NCI-H748 (cell line): ENCODE measurements at regions not wholly inside any gene's neighbourhood (a gene's known extent, or its start where the extent isn't known, plus 50 kb on each side); places are given as distances from the start of the nearest gene placed in this dataset.
"Not testable (repeated sequence)": the region's sequence is repeated elsewhere in the genome, so short reads cannot be mapped to it uniquely, and the experiment has no call there.

Source experiments
- DNase-seq: peaks from one replicate; lab custom pipeline; 2025; ENCODE audit not compliant: unreplicated experiment; lab: John Stamatoyannopoulos, UW

DNA sequence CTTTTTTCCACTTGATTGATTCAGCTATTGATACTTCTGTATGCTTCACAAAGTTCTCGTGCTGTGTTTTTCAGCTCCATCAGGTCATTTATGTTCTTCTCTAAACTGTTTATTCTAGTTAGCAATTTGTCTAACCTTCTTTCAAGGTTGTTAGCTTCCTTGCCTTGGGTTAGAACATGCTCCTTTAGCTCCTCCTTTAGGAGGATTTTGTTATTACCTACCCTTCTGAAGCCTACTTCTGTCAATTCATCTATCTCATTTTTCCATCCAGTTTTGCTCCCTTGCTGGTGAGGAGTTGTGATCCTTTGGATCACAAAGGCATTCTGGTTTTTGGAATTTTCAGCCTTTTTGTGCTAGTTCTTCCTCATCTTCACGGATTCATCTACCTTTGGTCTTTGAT, 344.7 kb upstream of the CLEC14A start:
- peak; percentile 41 for DNase-seq

DNA sequence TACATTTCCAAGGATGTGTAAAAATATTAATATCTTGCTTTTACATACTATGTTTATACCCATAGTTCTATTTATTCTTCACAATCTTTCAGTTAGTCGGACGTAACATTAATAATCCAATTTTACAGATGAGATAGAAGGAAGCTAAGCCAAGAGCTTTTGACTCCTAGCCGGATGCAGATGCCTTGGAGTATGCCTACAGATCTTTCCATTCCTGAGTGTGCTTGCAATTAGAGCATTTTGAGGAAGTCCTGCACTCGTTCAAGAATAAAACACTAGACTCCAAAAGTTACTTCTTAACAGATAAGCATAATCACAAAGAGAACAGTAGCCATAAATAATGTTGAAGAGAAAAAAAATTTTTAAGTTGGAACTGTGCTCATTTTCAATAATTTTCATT, 337.6 kb upstream of the CLEC14A start:
- no peak for DNase-seq

DNA sequence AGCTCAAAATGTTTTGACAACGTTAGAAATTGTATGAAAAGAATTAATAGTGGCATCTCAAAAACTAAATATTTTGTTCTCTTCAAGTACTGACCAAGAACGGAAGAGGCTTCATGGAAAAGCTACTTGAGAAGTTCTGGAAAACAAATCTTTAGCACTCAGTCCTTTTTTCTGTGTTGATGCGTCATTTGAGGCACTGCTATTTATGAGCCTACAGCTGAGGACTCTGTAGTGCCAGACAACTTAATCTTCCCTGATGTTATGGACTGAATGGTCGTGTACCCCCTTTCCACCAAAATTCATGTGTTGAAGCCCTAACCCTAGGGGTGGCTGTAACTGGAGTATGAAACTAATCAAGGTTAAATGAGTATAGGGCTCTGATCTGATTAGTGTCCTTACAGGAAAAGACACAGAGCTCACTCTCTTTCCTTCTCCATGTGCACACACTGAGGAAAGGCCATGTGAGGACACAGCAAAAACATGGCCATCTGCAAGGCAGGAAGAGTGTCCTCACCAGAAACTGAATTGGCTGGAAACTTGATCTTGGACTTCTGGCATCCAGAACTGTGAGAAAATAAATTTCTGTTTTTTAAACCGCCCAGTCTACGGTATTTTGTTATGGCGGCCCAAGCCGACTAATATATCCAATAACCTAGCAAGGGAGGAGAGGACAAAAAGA, 337.0 kb upstream of the CLEC14A start:
- no peak for DNase-seq

DNA sequence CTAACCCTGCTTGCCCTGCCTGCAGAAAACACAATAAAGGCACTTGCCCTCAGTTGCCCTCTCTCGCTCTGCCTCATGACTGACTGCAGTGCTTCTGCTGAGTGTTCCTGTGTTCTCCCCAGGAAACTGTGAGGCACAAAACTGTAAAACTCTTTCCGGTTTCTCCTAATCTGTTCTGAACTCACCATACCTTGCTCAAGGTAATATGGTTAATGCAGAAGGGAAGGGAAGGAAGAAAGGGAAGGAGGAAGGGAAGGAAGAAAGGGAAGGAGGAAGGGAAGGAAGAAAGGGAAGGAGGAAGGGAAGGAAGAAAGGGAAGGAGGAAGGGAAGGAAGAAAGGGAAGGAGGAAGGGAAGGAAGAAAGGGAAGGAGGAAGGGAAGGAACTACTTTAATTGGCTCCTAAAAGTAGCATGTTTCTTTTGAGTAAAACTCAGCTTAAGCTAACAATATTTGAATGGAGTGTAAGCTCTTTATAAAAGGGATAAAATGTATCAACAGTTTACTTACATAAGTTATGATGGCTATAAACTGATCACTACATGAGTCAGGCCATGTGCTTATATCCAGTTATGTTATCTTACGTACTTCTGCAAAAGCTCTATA, 334.0 kb upstream of the CLEC14A start:
- DNase-seq = no peak

DNA sequence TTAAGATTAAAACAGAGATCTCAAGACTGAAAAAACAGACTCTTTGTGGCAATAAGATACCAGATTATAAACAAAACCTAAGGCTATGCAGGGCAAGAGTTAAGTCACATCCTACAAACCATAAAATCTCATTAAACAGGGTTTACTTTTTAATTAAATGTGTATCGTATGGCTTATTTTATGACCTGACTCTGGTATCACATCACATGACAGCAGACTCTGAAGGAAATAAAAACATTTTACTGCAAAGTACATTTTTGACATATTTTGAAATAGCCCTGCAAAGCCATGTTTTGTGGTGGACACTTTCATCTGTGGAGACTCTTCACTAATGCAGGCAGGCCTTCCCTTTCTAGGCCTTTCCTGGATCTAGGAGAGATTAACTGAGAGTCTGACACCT, 327.6 kb upstream of the CLEC14A start:
- no peak for DNase-seq

DNA sequence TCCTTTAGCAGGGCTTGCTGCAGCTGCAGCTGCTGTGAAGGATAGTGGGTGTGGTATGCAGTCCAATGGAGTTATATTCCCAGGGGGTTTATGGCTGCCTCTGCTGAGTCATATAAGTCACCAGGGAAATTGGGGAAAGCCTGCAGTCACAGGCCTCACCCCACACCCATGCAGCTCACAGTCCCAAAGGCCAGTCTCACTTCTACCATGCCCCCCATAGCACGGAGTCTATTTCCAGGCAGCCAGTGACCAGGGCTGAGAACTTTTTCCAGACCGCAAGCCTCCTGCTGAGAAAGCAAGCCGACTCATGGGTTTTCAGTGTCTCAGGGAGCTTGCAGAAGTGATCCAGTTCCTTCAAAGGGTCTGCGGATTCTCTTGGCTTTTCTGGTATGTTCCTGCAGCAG, 322.4 kb upstream of the CLEC14A start:
- no peak for DNase-seq

DNA sequence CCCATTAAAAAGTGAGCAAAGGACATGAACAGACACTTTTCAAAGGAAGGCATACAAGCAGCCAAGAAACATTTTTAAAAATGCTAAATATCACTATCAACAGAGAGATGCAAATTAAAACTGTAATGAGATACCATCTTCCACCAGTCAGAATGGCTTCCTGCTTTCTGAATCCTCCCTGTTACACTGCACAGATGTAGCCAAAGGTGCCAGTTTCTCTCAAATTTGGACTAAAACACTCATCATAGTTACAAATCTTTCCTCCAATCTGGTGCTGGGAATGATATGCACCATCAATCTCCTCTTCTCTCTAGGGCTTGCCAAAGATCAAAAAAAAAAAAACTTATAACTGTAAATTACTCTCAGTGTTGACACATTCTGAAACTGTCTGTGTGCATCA, 311.8 kb upstream of the CLEC14A start:
- no peak for DNase-seq

DNA sequence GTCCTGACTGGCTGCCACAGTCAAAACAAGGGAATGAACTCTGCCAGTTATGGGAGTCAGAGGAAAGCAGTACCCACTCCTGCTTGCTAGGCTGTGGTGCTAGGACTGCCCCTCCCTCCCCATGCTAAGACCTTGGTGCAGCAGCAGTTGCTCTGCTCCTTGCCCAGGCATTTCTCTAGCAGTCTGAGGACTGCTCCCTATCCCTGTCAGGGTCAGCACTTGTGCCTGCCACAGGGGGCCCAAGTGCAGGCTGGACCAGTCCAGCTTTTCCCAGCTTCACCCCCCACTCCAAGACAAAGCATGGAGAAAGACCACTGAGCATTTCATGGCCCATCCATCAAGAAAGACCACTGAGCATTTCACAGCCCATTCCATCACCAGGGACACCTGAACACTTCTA, 305.8 kb upstream of the CLEC14A start:
- no peak for DNase-seq

DNA sequence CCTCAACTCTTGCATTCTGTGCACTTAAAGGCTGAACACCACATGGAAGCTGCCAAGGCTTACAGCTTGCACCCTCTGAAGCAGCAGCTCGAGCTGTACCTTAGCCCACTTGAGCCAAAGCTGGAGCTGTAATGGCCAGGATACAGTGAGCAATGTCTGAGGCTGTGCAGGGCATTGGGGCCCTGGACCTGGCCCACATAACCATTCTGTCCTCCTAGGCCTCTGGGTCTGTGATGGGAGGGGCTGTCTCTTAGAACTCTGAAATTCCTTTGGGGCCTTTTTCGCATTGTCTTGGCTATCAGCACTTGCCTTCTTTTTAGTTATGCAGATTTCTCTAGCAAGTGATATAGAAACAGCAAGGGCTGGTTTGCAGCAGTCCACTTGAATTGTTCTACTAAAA, 303.8 kb upstream of the CLEC14A start:
- no peak for DNase-seq

DNA sequence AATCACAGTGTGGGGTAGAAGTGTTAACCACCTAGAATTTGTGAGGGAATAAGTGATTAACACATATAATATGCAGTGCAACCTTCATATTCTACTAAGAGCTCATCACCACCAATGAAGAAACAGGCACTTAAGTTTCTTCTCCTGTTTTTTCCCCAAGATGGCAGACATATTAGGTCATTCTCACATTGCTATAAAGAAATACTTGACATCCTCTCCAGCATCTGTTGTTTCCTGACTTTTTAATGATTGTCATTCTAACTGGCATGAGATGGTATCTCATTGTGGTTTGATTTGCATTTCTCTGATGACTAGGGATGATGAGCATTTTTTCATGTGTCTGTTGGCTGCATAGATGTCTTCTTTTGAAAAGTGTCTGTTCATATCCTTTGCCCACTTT, 301.5 kb upstream of the CLEC14A start:
- DNase-seq = not testable (repeated sequence)

DNA sequence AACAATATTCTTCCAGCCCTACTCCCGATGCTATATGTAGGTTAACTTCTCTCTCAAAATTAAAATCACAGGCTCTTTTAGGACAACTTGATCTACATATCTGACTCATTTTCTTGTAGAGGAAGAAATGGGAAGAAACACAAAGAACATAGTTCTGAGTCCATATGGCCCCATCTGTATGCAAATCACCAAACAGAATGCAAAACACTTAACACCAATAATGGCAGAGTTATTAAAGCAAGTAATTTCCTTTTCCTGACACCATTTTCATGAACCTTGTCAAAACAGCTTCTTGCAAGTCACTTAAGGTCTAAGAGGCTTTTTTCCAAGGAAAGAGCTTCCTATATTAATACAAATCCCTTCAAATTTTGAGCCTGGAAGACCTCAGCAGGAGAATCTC, 300.4 kb upstream of the CLEC14A start:
- DNase-seq = no peak

DNA sequence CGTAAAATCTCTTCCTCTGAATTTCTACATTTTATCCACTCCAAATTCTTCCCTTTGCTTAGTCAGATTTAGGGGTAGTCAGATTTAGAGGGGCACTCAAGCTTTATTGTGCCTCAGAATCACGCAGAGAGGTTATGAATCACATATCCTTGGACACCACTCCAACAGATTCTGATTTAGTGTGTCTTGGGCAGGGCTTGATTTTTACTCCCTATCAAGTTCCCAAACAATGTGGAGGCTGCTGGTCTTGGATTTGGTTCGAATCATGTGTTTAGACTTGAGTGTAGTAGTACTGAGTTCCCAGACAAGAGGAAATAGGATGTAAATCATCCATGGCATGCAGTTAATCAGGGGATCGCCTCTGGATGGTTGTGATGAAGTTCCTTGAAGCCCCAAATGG, 298.1 kb upstream of the CLEC14A start:
- DNase-seq = no peak

DNA sequence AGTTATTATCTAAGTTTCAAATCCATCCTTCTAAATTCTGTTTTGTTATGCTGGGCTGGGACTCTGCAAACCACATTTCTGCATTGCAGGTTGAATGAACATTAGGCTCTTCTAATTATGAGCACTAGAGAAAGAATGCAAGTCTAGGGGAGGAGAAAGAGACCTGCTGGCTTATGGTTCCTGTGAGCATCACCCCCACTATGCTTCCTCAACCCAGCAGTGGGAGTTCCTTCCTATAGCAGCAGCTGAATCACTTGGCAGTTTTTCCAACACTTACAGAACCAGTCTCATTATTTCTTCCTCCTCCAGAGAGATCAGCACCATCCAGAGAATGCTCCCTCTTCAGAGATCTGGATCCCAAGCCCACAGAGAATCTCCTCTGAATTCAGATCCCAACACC, 297.7 kb upstream of the CLEC14A start:
- no peak for DNase-seq

DNA sequence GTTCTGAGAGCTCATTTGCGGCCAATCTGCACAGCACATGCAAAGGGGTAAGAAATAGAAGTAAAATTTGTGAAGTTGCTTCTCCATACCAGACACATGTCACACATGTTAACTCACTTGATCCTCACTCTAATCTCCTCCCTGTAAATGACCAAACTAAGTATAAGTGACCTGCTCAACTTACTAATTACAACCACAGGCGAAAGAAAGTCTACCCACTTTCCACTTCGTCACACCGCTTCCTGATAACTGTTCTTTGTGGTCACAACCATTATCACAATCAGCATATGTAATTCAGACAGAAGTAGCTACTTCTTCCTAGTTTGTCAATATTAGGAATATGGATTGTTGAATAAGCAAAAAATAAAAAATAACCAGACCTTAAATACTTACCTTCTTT, 293.7 kb upstream of the CLEC14A start:
- no peak for DNase-seq

DNA sequence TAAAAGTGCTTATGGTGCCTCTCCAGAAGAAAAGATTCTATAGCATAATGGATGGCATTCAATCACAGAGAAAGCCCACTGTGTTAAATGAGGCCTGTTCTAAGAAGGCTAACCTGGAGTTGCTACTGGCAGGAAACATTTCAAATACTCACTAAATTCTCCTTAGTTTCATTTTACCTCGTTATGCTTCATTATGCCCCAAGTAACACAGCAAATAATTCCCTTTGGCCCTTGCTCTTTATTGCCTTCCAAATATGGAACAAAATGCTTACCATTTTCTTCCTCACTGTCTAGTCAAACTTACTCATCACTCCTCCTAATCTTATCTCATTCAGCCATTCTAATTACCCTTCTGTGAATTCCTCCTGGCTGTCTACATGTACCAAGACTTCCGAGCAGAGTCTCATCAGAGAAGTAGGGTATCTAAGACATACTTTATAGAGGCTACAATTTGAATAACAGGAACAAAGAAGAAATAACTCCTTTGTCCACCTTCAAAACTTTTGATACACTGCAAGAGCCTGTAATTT, 292.1 kb upstream of the CLEC14A start:
- no peak for DNase-seq

DNA sequence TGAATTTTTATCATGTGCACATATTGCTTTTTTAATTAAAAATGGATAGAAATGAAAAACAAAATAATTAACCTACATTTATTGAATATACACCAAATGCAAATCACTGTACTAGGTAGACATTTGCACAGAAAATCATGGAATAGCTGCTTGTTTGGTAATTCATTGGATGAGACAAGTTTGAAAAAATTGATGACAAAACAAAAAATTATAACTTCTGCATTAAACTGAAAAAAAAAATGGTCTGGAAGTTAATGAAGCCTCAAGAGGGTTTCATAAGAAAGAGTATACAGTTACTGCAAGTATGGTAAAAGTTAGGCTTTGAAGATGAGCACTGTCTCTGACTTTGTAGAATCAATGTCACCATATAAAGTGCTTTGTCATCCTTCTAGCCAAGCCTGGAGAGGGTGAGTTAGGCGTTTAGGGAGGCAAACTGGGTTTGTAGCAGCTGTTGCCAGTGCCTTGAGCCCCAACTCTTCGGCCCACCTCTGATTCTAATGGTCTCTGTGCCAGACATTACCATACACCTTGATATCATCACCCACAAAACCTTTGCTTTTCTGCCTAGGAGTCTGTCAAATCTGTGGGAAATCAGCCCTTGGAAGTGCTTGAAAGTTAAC, 291.1 kb upstream of the CLEC14A start:
- no peak for DNase-seq

DNA sequence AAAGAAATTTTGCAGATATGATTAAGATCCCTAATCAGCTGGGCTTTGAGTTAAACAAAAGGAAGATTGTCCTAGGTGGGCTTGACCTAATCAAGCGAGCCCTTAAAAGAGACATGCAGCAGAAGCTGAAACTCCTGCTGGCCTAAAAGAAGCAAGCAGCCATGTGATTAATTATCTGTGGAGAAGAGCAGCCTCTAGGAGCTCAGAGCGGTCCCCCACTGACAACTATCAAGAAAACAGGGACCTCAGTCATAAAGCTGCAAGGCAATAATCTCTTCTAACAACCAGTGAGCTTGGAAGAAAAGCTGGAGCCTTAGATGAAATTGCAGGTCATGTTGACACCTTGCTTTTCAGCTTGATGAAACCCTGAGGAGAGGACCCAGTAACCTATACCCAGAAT, 288.9 kb upstream of the CLEC14A start:
- no peak for DNase-seq

DNA sequence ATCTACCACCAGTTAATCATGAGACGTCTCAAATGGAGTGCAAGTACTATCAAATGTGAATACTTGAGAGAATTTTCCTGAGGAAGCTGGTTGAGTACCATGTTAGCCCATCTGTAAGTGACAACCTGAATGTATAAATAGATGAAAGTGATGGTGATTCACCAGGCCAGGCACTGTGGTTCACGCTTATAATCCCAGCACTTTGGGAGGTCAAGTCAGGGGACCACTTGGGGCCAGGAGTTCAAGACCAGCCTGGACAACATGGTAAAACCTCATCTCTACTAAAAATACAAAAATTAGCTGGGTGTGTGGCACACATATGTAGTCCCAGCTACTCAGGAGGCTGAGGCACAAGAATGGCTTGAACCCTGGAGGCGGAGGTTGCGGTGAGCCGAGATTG, 288.0 kb upstream of the CLEC14A start:
- DNase-seq = not testable (repeated sequence)

DNA sequence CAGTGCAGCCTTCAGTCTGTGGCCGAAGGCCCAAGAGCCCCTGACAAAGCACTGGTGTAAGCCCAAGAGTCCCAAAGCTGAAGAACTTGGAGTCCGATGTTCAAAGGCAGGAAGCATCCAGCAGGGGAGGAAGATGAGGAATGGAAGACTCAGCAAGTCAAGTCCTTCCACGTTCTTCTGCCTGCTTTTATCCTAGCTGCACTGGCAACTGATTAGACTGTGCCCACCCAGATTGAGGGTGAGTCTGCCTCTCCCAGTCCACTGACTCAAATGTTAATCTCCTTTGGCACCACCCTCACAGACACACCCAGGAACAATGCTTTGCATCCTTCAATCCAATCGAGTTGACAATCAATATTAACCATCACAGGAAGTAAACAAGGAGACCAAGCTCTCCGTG, 282.2 kb upstream of the CLEC14A start:
- DNase-seq = not testable (repeated sequence)

DNA sequence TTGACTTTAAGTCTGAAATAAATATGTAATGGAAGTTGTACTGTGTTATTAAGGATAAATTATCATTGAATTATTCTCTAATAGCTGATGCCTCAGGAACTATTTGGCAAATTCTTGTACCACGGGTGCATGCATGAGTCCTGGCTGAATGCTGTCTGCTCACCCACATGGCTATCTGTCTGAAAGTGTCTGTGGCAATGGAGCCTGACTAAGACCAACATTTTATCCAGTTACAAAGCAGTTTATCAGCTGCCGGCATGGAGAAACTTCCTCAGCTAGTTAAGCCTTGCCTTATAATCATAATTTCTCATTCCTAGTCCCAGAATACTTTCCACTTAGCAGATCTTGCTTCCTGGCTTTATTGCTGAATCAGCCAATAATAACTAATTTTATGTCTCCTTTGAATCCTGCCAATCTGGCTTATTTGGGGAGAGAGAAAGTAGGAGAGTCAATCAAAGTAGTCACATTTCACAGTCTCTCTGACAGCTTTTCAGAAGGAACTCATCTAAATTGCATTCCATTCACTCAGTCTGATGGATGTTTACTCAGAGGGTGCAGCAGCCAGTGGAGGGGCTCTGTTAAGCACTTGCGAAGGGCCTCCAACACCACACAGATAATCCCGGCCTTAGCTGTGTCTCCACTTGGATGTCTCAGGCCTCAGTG, 280.6 kb upstream of the CLEC14A start:
- DNase-seq = peak; percentile 42

DNA sequence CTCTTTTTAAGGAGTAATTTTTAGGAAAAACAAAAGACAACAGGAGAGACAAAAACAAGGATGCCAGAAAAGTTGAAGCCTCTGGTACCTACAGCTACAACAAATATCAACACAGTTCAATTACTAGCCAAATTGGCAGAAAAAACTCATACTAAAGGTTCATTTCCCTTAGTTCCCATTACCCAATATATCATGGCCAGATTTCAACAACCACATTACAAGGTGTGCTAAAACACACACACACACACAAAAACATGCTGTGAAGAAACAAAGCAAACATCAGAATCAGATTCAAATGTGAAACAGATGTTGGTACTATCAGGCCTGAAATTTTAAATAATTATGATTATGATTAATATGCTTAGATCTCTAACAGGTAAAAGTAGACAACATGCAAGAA, 272.7 kb upstream of the CLEC14A start:
- DNase-seq = no peak

DNA sequence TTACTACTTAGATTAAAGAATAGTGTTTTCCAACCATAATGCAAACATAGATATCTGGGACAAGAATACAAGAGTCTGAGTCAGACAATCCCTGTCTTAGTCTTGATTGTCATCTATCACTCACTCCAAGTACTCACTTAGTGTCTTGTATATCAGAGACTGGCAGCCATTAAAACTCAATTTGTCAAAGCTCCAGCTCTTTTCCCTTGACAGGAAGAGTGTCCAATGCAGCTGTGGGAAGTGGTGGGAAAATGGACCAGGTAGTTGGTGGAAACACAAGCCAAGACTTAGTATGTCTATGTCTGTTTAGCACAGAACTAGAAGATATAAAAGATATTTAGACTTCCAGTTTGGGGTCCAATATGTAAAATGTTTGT, 271.6 kb upstream of the CLEC14A start:
- no peak for DNase-seq
